ENCODE measurements at regions not wholly inside any gene's neighbourhood (a gene's known extent, or its start where the extent isn't known, plus 50 kb on each side); places are given as distances from the start of the nearest gene placed in this dataset.

DNA sequence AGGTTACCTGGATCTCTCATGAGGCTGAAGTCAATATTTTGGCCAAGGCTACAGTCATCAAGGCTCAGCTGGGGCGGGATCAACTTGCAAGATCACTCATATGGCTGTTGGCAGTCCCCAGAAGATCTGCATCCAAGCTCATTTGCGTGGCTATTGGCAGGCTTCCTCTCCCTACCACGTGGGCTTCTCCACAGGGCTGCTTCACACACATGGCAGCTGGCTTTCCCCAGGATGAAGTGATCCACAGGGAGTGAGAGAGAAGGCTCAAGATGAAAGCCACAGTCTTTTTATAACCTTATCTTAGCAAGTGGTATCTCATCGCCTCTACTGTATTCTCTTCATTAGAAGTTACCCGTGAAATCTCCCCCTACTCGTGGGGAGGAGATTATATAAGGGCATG lies 167.4 kb downstream of the TMEM26 start:
- intact Hi-C loops (cut with micrococcal nuclease; ENCODE audit: unreplicated experiment) (loop anchor here (2.0 kb wide), 1 partner anchor 321 kb away; no protein-coding TSS in a partner anchor), in situ Hi-C loops (cut with HindIII; ENCODE audit: extremely low pct_ligation_motif_present, low pct_unique_long_range_greater_than_20kb) (loop anchor here (5.0 kb wide), 1 partner anchor 463 kb away; no protein-coding TSS in a partner anchor)
- POLR2A ChIA-PET: no interaction called here
- TF ChIP-seq, protein P1, sequence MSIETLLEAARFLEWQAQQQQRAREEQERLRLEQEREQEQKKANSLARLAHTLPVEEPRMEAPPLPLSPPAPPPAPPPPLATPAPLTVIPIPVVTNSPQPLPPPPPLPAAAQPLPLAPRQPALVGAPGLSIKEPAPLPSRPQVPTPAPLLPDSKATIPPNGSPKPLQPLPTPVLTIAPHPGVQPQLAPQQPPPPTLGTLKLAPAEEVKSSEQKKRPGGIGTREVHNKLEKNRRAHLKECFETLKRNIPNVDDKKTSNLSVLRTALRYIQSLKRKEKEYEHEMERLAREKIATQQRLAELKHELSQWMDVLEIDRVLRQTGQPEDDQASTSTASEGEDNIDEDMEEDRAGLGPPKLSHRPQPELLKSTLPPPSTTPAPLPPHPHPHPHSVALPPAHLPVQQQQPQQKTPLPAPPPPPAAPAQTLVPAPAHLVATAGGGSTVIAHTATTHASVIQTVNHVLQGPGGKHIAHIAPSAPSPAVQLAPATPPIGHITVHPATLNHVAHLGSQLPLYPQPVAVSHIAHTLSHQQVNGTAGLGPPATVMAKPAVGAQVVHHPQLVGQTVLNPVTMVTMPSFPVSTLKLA (IDR thresholded peaks at IDR 0.05): peak; percentile 94
- TF ChIP-seq, protein P2, sequence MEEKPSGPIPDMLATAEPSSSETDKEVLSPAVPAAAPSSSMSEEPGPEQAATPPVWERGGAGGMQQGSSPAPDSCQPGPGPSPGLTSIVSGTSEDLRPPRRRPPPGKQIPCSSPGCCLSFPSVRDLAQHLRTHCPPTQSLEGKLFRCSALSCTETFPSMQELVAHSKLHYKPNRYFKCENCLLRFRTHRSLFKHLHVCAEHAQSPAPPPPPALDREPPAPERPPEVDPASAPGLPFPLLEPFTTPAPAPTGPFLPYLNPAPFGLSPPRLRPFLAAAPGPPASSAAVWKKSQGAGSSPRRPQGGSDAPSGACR (CRISPR knock-in tag; IDR thresholded peaks at IDR 0.05): no peak
- Histone ChIP-seq H3K9me3 (ENCODE audit: low read length) (no peaks in the 10 kb centered on the region), H3K4me2 (ENCODE audit: low read depth, low read length) (no peak overlapping the region), H3K27me3 (ENCODE audit: control insufficient read depth in 1 of 2, insufficient read depth in 2 of 2, low read length in 2 of 2) (0 out of 5 replicates have a peak, but pooled peaks cover 0 to 1% of the 10 kb centered on the region in 2 experiments), H2AFZ (ENCODE audit: low read length) (no peak overlapping the region), H3K79me2 (ENCODE audit: insufficient read depth, low read length) (no peaks in the 10 kb centered on the region), H3K4me1 (ENCODE audit: insufficient read depth, low read length) (no peaks in the 10 kb centered on the region), H3K9ac (ENCODE audit: insufficient read depth, low read depth, low read length) (no peak overlapping the region), H3K36me3 (replicated peaks in 1 of 2; ENCODE audit: control insufficient read depth in 1 of 2, insufficient read depth in 2 of 2, low read length in 2 of 2) (no peaks in the 10 kb centered on the region), H3K4me3 (replicated peaks in 1 of 3; ENCODE audit: insufficient read depth in 1 of 3, low read depth in 2 of 3, low read length in 3 of 3) (no peak overlapping the region), H3K27ac (ENCODE audit: extremely low read length, insufficient read depth, low read length) (no peak overlapping the region), H4K20me1 (ENCODE audit: insufficient read depth, low read length) (no peaks in the 10 kb centered on the region)
- FAIRE-seq: no peak
- no peak for DNase-seq (ENCODE audit: low spot score)
- CTCF ChIA-PET (ENCODE audit: low intra/inter-chr PET ratio, low total read pairs): interaction anchor here (1.5 to 4.4 kb wide), 2 partner anchors 145 to 469 kb away, joined by 7 to 26 read pairs; no protein-coding TSS in a partner anchor
- no TSS peak for BruUV-seq (replicated peaks)
- ATAC-seq: no peak
- 24% methylated on average over 4 of the region's 6 CpGs for WGBS (ENCODE audit: low lambda C conversion rate)

DNA sequence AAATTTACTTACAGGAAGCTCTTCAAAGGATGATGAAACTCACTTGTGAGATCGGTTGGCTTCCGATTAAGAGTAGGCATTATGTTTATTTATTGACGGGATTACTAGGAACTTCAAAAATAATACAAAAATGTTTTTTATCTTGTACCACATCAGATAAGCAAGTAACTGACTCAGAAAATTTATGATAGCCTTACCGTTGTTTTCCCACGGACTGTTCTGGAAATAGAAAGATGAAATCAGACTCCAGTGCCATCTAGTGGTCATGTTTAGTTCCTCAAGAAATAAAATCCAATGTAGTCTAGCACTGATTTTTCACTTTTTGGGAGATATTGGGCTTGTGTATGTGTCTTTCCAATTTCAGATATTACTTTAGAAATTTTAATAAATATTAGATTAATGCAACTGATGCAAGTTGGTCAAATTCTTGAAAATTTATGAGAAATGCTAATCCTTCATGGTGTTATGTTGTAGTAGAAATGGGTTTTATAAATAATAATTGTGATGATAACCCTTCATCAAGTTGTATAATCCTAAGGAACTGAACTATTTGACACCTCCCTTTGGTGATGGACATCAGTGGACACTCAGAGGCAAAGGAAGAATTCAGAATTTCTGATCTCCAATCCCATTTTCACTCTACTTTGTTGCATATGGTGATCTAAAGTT lies 168.8 kb downstream of the TMEM26 start:
- BruUV-seq (replicated peaks): no TSS peak
- WGBS (ENCODE audit: low lambda C conversion rate): 28% methylated on average over 5 of the region's 5 CpGs
- Histone ChIP-seq H3K4me1 (ENCODE audit: insufficient read depth, low read length) (no peaks in the 10 kb centered on the region), H4K20me1 (ENCODE audit: insufficient read depth, low read length) (no peaks in the 10 kb centered on the region), H3K27ac (ENCODE audit: extremely low read length, insufficient read depth, low read length) (no peak overlapping the region), H3K4me2 (ENCODE audit: low read depth, low read length) (peak overlapping the region; percentile 14; the same call in 1 of the 2 replicates), H3K9ac (ENCODE audit: insufficient read depth, low read depth, low read length) (no peak overlapping the region), H2AFZ (ENCODE audit: low read length) (no peak overlapping the region), H3K4me3 (replicated peaks in 1 of 3; ENCODE audit: insufficient read depth in 1 of 3, low read depth in 2 of 3, low read length in 3 of 3) (no peak overlapping the region), H3K79me2 (ENCODE audit: insufficient read depth, low read length) (no peaks in the 10 kb centered on the region), H3K9me3 (ENCODE audit: low read length) (no peaks in the 10 kb centered on the region), H3K27me3 (ENCODE audit: control insufficient read depth in 1 of 2, insufficient read depth in 2 of 2, low read length in 2 of 2) (0 out of 5 replicates have a peak, but pooled peaks cover 0 to 2% of the 10 kb centered on the region in 2 experiments), H3K36me3 (replicated peaks in 1 of 2; ENCODE audit: control insufficient read depth in 1 of 2, insufficient read depth in 2 of 2, low read length in 2 of 2) (no peaks in the 10 kb centered on the region)
- ChIA-PET CTCF (ENCODE audit: low intra/inter-chr PET ratio, low total read pairs) (interaction anchor here (1.0 to 4.4 kb wide), 4 partner anchors 13 to 471 kb away, joined by 3 to 26 read pairs (median 5); no protein-coding TSS in a partner anchor), POLR2A (no interaction called here)
- peak; percentile 53 for DNase-seq (ENCODE audit: low spot score)
- peak; percentile 71 for FAIRE-seq
- ATAC-seq: 0 out of 3 replicates have a peak, but pooled peaks have one; percentile 23
- intact Hi-C loops (cut with micrococcal nuclease; ENCODE audit: unreplicated experiment): loop anchor here (1.0 to 2.0 kb wide), 4 partner anchors 144 to 468 kb away; no protein-coding TSS in a partner anchor
- TF ChIP-seq, protein P3, sequence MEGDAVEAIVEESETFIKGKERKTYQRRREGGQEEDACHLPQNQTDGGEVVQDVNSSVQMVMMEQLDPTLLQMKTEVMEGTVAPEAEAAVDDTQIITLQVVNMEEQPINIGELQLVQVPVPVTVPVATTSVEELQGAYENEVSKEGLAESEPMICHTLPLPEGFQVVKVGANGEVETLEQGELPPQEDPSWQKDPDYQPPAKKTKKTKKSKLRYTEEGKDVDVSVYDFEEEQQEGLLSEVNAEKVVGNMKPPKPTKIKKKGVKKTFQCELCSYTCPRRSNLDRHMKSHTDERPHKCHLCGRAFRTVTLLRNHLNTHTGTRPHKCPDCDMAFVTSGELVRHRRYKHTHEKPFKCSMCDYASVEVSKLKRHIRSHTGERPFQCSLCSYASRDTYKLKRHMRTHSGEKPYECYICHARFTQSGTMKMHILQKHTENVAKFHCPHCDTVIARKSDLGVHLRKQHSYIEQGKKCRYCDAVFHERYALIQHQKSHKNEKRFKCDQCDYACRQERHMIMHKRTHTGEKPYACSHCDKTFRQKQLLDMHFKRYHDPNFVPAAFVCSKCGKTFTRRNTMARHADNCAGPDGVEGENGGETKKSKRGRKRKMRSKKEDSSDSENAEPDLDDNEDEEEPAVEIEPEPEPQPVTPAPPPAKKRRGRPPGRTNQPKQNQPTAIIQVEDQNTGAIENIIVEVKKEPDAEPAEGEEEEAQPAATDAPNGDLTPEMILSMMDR (CRISPR knock-in tag; IDR thresholded peaks at IDR 0.05): peak; percentile 72
- 0 out of 2 replicates have a peak, but pooled peaks have one; percentile 18 for TF ChIP-seq RAD21 (CRISPR knock-in tag; IDR thresholded peaks at IDR 0.05)
- peak; percentile 59; the same call in 1 of the 2 replicates for TF ChIP-seq SMC3 (IDR thresholded peaks at IDR 0.05; ENCODE audit: low read length)
- no peak for TF ChIP-seq NFYB (CRISPR knock-in tag; IDR thresholded peaks at IDR 0.05)
- TF ChIP-seq STAG1 (CRISPR knock-in tag; IDR thresholded peaks at IDR 0.05): peak; percentile 87
- no peak for TF ChIP-seq ZFP62 (CRISPR knock-in tag; IDR thresholded peaks at IDR 0.05)
- in situ Hi-C loops (cut with HindIII; ENCODE audit: extremely low pct_ligation_motif_present, low pct_unique_long_range_greater_than_20kb): no loop called here
